A673 (cell line): ENCODE measurements at regions not wholly inside any gene's neighbourhood (a gene's known extent, or its start where the extent isn't known, plus 50 kb on each side); places are given as distances from the start of the nearest gene placed in this dataset.

ENCODE experiments used
- BruUV-seq: library from RNA; stranded (reverse); fragments of 400-500 nt; replicated peaks from 2 replicates; lab custom pipeline; 2021; lab: Mats Ljungman, UMichigan
- CTCF ChIA-PET: fragments of 300-600 bp; sonication (Branson Sonifier 250); formaldehyde crosslinking; loops from one replicate; lab custom pipeline; 2022; ENCODE audit warnings: antibody characterized with exemption; lab: Charles Lee
- POLR2A ChIA-PET: fragments of 300-600 bp; sonication (Branson Sonifier 250); formaldehyde crosslinking; loops from one replicate; lab custom pipeline; 2022; ENCODE audit warnings: antibody characterized with exemption; ENCODE audit not compliant: low non-redundant PET; lab: Charles Lee
- DNase-seq: peaks from one replicate; pipeline ENCODE4 v3.0.0-alpha.2; 2015; ENCODE audit warnings: low spot score
- H3K27ac ChIP-seq: fragments of 200-600 bp; sonication (generic); 2 replicates; pipeline ENCODE4 v1.5.1; 2016; ENCODE audit warnings: mixed run types, low read depth, mild to moderate bottlenecking, mixed read lengths, antibody characterized with exemption, low read length; ENCODE audit not compliant: poor library complexity, severe bottlenecking
- H3K27me3 ChIP-seq: fragments of 200-600 bp; sonication (generic); replicated peaks from 2 replicates; pipeline ENCODE4 v1.6.1; 2017; ENCODE audit warnings: mixed run types, low read depth, mild to moderate bottlenecking, mixed read lengths, antibody characterized with exemption, low read length; ENCODE audit not compliant: insufficient read depth, poor library complexity
- H3K36me3 ChIP-seq: fragments of 200-600 bp; sonication (generic); 2 replicates; pipeline ENCODE4 v1.6.1; 2016; ENCODE audit warnings: mixed run types, mild to moderate bottlenecking, mixed read lengths, antibody characterized with exemption, low read length; ENCODE audit not compliant: insufficient read depth, poor library complexity, severe bottlenecking
- H3K4me1 ChIP-seq: fragments of 200-600 bp; sonication (generic); 2 replicates; pipeline ENCODE4 v1.6.1; 2017; ENCODE audit warnings: mixed run types, mild to moderate bottlenecking, mixed read lengths, antibody characterized with exemption, low read length; ENCODE audit not compliant: insufficient read depth, poor library complexity, severe bottlenecking
- H3K4me3 ChIP-seq: fragments of 200-600 bp; sonication (generic); 2 replicates; pipeline ENCODE4 v1.5.1; 2016; ENCODE audit warnings: low read depth, mixed run types, mild to moderate bottlenecking, mixed read lengths, low read length; ENCODE audit not compliant: poor library complexity, severe bottlenecking
- H3K9me3 ChIP-seq: fragments of 200-600 bp; sonication (generic); 2 replicates; pipeline ENCODE4 v1.6.1; 2016; ENCODE audit warnings: mixed run types, low read depth, mild to moderate bottlenecking, mixed read lengths, antibody characterized with exemption, low read length; ENCODE audit not compliant: poor library complexity, severe bottlenecking
- CTCF ChIP-seq: fragments of 300-800, 200-600 bp; sonication (generic); conservative IDR thresholded peaks from 2 replicates; pipeline ENCODE4 v1.5.1; 2017; ENCODE audit warnings: low read depth, mild to moderate bottlenecking, antibody characterized with exemption, low read length, moderate library complexity, mixed read lengths
- EZH2 ChIP-seq: fragments of 200-600 bp; sonication (generic); IDR thresholded peaks from 2 replicates; pipeline ENCODE4 v1.6.1; 2017; ENCODE audit warnings: borderline replicate concordance, low read depth, mild to moderate bottlenecking, mixed read lengths, antibody characterized with exemption, low read length; ENCODE audit not compliant: poor library complexity, severe bottlenecking
- intact Hi-C: fragments of 100-400 bp; cut with micrococcal nuclease; formaldehyde crosslinking; loops from one replicate; pipeline ENCODE4 v1.10.0; 2022; ENCODE audit not compliant: unreplicated experiment

GRCh38 chr20:6940876-6941275, 173.4 kb downstream of the BMP2 start:
- intact Hi-C loops = no loop called here
- CTCF ChIA-PET = no interaction called here

GRCh38 chr20:6941571-6941970, 174.1 kb downstream of the BMP2 start:
- intact Hi-C loops = no loop called here
- H3K4me3 ChIP-seq = no peak overlapping the region
- H3K27me3 ChIP-seq = no peaks in the 10 kb centered on the region
- no TSS peak for BruUV-seq
- H3K27ac ChIP-seq = no peak overlapping the region
- peaks cover 5% of the 10 kb centered on the region for H3K9me3 ChIP-seq
- no peaks in the 10 kb centered on the region for H3K4me1 ChIP-seq
- TF ChIP-seq CTCF = no peak
- TF ChIP-seq EZH2 = no peak
- no peak for DNase-seq
- CTCF ChIA-PET = no interaction called here
- H3K36me3 ChIP-seq = no peaks in the 10 kb centered on the region
- POLR2A ChIA-PET = no interaction called here

More at GRCh38 chr20:6940876-6941275, 173.4 kb downstream of the BMP2 start:
- no TSS peak for BruUV-seq
- Histone ChIP-seq H3K36me3 (no peaks in the 10 kb centered on the region), H3K27ac (no peak overlapping the region), H3K27me3 (no peaks in the 10 kb centered on the region), H3K9me3 (peaks cover 5% of the 10 kb centered on the region), H3K4me1 (no peaks in the 10 kb centered on the region), H3K4me3 (no peak overlapping the region)
- POLR2A ChIA-PET = no interaction called here
- DNase-seq = no peak
- TF ChIP-seq CTCF (no peak), EZH2 (no peak)

- no peaks in the 10 kb centered on the region for H3K27me3 ChIP-seq
- no peaks in the 10 kb centered on the region for H3K4me1 ChIP-seq
- no peak for TF ChIP-seq CTCF
- no peak for TF ChIP-seq EZH2
- no peak for DNase-seq
- ChIA-PET CTCF (no interaction called here), POLR2A (no interaction called here)
- H3K4me3 ChIP-seq = no peak overlapping the region
- intact Hi-C loops = no loop called here
- H3K27ac ChIP-seq = no peak overlapping the region
- no TSS peak for BruUV-seq
- H3K36me3 ChIP-seq = no peaks in the 10 kb centered on the region
- peaks cover 5% of the 10 kb centered on the region for H3K9me3 ChIP-seq
Measured at GRCh38 chr20:6942266-6942665, 174.8 kb downstream of the BMP2 start.
